HFF-Myc (cell line): ENCODE measurements at regions not wholly inside any gene's neighbourhood (a gene's known extent, or its start where the extent isn't known, plus 50 kb on each side); places are given as distances from the start of the nearest gene placed in this dataset.
"Not testable (repeated sequence)": the region's sequence is repeated elsewhere in the genome, so short reads cannot be mapped to it uniquely, and the experiment has no call there.

Experiments
- DNase-seq: peaks from one replicate; pipeline ENCODE4 v3.0.0-alpha.2; 2011; ENCODE audit warnings: low read depth; ENCODE audit errors: extremely low read depth
- H3K4me3 ChIP-seq: replicated peaks from 2 replicates; pipeline ENCODE4 v1.5.1; 2011; ENCODE audit warnings: low read depth, mild to moderate bottlenecking, control low read depth, low read length
- TF ChIP-seq, protein P1 (sequence below): IDR thresholded peaks from 2 replicates; pipeline ENCODE4 v1.5.1; 2012; ENCODE audit warnings: mild to moderate bottlenecking, low read depth, low read length, control low read depth; ENCODE audit errors: missing control alignments

DNA sequence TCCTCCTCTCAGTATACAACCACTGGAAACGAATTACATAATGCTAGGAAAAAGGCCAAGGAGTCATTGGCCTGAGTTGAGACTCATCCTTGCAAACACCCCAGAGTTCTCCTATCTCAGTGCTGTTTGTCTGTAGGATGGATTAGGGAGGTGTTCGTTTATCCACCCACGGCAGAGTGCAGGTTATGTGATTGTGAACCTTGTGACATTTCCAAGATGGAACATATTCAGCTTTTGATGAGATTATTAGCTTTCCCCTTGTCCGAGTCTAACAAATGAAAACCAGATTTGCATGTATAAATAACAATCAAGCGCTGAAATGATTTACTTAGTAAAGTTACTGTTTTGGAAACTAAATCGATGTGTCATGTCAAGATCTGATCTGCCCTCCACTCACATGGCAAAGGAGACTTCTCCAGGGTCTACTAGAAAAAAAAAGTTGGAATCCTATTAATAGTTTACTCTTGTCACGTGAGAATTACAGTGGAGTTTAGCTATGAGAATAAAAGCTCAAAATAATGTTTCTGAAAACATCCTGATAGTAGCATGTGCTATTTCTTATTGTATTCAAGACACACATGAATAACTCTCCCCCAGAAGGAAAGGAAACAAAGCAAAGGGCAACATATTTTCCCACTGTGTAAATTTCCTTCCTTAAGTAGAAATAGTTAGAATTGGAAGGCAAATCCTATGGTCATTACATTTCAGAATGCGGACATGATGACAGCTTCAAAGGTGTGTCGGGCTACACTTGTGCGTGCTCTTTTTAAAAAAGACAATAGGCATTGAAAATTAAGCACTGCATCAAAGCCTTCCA is 600.4 kb downstream of the EBF1 start:
- TF ChIP-seq, protein P1, sequence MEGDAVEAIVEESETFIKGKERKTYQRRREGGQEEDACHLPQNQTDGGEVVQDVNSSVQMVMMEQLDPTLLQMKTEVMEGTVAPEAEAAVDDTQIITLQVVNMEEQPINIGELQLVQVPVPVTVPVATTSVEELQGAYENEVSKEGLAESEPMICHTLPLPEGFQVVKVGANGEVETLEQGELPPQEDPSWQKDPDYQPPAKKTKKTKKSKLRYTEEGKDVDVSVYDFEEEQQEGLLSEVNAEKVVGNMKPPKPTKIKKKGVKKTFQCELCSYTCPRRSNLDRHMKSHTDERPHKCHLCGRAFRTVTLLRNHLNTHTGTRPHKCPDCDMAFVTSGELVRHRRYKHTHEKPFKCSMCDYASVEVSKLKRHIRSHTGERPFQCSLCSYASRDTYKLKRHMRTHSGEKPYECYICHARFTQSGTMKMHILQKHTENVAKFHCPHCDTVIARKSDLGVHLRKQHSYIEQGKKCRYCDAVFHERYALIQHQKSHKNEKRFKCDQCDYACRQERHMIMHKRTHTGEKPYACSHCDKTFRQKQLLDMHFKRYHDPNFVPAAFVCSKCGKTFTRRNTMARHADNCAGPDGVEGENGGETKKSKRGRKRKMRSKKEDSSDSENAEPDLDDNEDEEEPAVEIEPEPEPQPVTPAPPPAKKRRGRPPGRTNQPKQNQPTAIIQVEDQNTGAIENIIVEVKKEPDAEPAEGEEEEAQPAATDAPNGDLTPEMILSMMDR: no peak
- no peak overlapping the region for H3K4me3 ChIP-seq
- DNase-seq: no peak

DNA sequence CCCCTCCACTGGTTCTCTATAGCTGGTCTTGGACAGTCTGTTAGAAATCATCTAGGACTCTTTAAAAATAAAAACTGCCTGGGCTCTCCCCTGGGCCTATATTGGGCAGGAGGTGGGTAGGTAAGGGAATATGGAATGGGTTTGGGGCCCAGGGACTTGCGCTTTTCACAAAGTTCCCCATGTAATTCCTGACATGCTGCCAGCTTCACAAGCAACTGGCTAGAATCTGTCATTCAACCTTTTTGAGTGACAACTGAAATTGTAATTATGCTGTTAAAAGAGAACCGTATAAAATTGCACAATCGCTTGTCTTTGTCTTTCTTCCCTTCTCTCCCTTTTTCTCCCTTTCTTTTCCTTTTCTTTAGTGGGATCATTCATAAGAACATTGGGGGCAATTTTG is 603.1 kb downstream of the EBF1 start:
- TF ChIP-seq, protein P1: no peak
- no peak overlapping the region for H3K4me3 ChIP-seq
- no peak for DNase-seq

DNA sequence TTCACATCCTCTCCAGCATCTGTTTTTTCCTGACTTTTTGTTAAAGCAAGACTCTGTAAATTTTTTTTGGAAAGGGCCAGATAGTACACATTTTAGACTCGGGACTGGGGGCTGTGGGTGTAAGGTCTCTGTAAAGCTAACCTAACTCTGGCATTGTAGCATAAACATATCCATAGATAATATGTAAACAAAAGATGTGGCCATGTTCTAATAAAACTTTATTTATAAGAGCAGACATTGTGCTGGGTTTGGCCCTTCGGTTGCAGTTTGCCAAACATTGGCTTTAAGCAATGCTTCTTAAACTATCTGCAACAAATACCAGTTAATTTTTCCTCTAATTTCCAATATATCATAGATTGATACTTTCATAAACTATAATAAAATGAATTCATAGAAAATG is 605.2 kb downstream of the EBF1 start:
- no peak for DNase-seq
- no peak overlapping the region for H3K4me3 ChIP-seq

DNA sequence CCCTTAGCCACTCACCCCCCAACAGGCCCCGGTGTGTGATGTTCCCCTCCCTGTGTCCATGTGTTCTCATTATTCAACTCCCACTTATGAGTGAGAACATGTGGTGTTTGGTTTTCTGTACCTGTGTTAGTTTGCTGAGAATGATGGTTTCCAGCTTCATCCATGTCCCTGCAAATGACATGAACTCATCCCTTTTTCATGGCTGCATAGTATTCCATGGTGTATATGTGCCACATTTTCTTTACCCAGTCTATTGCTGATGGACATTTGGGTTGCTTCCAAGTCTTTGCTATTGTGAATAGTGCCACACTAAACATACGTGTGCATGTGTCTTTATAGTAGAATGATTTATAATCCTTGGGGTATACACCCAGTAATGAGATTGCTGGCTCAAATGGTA is 605.7 kb downstream of the EBF1 start:
- H3K4me3 ChIP-seq, DNase-seq: not testable (repeated sequence)

More for the DNA sequence above, 605.2 kb downstream of the EBF1 start:
- TF ChIP-seq, protein P1: no peak

DNA sequence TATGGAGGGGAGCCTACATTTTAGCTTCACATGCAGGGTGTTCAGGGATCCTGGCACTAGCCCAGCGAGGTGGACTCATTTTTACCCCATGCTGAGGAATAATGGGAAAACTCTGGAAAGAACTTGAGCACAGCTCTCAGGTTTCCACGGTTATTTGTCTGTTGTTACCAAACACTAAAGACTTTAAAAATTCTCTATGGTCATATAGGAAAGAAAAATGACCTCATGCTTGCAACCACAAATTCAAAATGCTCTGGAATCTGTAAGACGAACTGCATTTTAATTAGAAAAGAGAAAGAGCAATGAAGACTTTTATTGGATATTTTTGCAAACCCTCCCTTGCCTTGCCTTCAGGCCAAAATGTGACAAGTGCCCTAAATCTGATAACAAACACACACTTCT is 606.9 kb downstream of the EBF1 start:
- peak; percentile 51 for DNase-seq
- no peak overlapping the region for H3K4me3 ChIP-seq
- TF ChIP-seq, protein P1: no peak

DNA sequence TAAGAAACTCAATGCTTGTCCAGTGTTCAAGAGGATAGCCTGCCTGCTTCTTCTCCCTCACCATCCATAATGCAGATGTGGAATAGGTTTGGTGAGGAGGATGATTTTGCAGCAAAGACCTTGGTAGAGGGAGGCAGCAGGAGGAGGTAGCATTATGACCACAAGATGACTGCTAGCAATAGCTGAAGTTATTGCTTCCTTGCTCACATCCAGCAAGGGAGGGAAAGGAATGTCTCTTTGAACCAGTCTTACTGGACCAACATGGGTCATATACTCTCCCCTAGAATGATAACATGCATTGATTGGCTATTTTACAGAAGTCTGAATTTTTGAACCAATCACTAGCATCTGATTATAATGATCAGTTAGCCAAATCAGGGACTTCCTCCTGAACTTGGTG is 607.6 kb downstream of the EBF1 start:
- no peak overlapping the region for H3K4me3 ChIP-seq
- TF ChIP-seq, protein P1: no peak
- no peak for DNase-seq

DNA sequence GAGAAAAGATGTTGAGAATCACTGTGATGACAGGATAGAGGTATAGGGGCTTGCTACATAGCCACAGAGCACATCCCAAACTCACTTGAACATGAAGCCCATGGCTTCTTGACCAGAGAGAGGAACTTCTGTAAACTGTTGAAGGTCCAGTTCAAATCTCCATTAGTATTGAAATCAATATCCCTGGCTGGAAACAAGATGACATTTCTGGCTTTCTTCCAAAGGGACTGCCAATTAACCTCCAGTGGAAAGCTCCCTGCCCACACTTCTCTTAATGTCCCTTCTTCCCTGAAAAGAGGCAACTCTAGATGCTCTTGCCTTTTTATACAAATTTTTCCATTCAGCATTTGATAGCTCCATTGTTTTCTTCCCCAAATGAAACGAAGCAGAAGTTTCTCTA is 612.1 kb downstream of the EBF1 start:
- TF ChIP-seq, protein P1: no peak
- DNase-seq: no peak
- no peak overlapping the region for H3K4me3 ChIP-seq
